ENCODE measurements at regions not wholly inside any gene's neighbourhood (a gene's known extent, or its start where the extent isn't known, plus 50 kb on each side); places are given as distances from the start of the nearest gene placed in this dataset.
"Not testable (repeated sequence)": the region's sequence is repeated elsewhere in the genome, so short reads cannot be mapped to it uniquely, and the experiment has no call there.

DNA sequence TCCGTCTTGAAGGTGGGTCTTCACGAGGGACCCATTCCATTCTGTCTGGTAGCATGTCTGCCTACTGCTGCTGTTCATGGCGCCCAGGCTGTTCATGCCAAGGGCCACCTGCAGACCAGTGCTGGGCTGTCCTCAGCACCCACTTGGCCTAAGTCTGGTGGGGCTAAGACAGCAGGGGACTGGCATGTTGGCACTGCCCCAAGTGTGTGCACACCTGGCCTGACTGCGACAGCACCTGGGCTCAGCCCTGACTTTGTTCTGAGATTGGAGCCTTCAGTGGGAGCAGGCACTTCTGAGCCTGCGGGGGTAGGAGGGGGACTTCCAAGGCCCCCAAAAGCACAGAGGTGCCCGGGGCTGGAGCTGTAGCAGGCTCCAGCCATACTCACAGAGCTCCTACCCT, 250.8 kb upstream of the EDNRB start:
- DNase-seq (ENCODE audit: insufficient read length, low spot score): no peak
- no peak for FAIRE-seq

- DNase-seq (ENCODE audit: insufficient read length, low spot score): no peak
- no peak for FAIRE-seq
Observed at GRCh38 chr13:78168981-78169380, 250.3 kb upstream of the EDNRB start.

GRCh38 chr13:78161266-78161665, 242.6 kb upstream of the EDNRB start:
- no peak for DNase-seq (ENCODE audit: insufficient read length, low spot score)
- FAIRE-seq: no peak

- DNase-seq (ENCODE audit: insufficient read length, low spot score): peak; percentile 2
- FAIRE-seq: no peak
Observed at GRCh38 chr13:78160793-78161192, 242.2 kb upstream of the EDNRB start.

DNA sequence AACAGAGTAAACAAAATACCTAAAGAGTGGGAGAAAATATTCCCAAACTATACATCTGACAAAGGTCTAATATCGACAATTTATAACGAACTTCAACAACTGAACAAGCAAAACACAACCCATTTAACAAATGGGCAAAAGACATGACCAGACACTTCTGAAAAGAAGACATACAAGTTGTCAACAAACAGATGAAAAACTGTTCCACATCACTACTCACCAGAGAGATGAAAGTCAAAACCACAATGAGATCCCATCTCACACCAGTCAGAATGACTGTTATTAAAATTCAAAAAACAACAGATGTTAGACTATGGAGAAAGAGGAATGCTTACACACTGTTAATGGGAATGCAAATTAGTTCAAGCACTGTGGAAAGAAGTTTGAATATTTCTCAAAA, 233.8 kb upstream of the EDNRB start:
- DNase-seq (ENCODE audit: insufficient read length, low spot score): no peak
- no peak for FAIRE-seq

GRCh38 chr13:78147905-78148304, 229.3 kb upstream of the EDNRB start:
- peak; percentile 3 for DNase-seq (ENCODE audit: insufficient read length, low spot score)
- no peak for FAIRE-seq

GRCh38 chr13:78145276-78145675, 226.6 kb upstream of the EDNRB start:
- no peak for FAIRE-seq
- DNase-seq (ENCODE audit: insufficient read length, low spot score): no peak

DNA sequence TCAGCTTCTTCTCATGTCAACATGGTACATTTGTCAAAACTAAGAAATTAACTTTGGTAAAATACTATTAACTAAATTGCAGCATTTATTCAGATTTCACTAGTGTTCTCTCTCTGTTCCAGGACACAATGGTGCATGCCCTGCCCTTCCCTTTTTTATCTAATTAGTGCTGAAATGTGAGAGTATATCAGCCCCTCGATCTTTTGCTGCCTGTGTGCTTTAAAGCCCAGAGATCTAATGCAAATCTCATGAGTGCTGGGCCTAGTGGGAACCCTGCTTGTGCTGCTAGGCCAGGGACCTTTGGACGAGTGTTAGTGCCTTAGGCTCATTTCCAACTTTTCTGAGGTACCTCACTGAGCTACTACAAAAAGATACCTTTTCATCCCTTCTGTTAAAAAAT, 221.1 kb upstream of the EDNRB start:
- DNase-seq (ENCODE audit: insufficient read length, low spot score) (no peak), FAIRE-seq (no peak)

DNA sequence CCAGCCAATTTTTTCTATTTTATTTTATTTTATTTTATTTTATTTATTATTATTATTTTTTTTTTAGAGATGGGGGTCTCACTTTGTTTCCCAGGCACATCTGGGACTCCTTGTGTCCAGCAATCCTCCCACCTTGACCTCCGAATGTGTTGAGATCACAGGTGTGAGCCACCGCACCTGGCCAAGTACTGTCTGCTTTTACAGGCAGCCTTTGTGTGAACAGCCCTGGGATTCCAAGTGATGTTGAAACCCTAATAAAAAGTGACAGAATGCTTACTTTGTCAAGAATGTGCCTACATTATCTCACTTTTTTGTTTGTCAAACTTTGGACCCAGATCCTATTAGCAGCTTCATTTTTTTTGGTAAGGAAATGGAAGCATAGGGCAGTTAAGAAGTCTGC, 220.1 kb upstream of the EDNRB start:
- no peak for FAIRE-seq
- DNase-seq (ENCODE audit: insufficient read length, low spot score): no peak

GRCh38 chr13:78137404-78138142, 218.9 kb upstream of the EDNRB start:
- peak; percentile 30 for DNase-seq (ENCODE audit: insufficient read length, low spot score)
- no peak for FAIRE-seq

- no peak for DNase-seq (ENCODE audit: insufficient read length, low spot score)
- FAIRE-seq: no peak
Observed at GRCh38 chr13:78136966-78137365, 218.3 kb upstream of the EDNRB start.

DNA sequence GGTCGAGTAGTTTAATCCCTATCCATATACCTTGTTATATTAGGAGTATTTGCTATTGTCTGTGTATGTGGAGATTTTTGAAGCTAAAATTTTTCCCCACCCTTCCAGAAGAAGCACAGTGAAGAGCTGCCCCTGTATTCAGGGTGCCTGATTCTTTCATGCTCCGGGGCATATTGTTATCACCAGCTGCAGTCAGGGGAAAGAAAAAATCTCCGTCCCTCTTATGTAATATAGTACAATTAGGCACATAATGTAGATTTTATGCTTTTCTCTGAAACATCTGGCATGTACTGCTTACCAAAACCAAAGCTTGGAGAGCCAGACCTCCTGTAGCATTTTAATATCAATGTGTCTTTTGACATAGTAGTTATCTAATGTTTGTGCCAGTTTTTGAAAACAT, 214.9 kb upstream of the EDNRB start:
- DNase-seq (ENCODE audit: insufficient read length, low spot score) (no peak), FAIRE-seq (no peak)

DNA sequence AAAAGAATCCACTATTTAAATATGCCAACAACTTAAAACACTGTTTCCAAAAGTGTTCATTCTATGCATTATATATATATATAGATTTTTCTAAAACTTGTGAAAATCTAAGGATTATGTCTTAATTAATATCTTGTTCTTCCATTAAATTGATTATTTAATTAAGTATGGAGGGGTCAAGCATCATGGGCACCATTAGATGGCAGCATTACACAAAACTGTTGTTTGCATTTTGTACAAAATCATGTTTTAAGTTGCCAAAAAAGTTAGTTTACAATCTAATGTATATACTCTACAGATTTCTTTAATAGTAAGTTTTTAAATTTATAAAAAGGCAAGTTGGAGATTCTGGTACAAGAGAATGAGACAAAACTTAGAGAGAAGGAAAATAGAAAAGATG, 213.2 kb upstream of the EDNRB start:
- DNase-seq (ENCODE audit: insufficient read length, low spot score) (no peak), FAIRE-seq (no peak)

DNA sequence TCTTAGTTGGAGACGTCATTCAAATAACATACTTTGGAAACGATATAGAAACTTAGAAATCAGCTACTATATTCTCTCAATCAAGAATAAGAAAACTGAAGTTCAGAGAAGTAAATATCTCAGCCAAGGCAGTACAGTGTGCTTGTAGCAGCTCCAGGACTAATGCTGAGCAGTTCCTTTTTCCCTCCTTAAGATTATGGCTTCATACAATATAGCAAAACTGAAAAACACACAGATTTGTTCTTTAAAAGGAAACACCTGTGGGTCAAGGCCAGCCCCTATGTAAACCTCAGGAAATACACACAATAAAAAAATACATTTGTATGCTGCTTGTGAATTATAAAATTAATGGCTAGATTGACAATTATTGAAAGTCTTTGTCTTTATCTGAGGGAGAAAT, 212.7 kb upstream of the EDNRB start:
- FAIRE-seq (no peak), DNase-seq (ENCODE audit: insufficient read length, low spot score) (no peak)

- FAIRE-seq (no peak), DNase-seq (ENCODE audit: insufficient read length, low spot score) (no peak)
Observed at GRCh38 chr13:78129823-78130222, 211.2 kb upstream of the EDNRB start.

DNA sequence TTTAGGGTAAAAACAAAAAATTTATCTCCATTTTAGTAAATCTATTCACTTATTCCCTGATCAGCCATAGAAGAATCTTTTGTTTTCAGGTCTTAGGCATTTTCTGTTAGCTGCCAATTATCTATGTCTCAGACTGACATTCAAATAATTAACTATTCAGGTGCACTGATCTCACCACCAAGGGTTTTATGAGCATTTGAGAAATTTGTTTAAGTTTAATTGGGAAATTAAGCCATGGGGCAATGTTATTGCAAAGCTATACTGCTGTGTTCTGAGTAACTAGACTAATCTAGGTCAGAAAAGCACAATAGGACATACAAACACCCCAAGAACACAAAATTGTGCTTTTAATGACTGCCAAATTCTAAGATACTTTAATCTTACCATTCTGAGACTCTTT, 210.7 kb upstream of the EDNRB start:
- no peak for DNase-seq (ENCODE audit: insufficient read length, low spot score)
- no peak for FAIRE-seq

DNA sequence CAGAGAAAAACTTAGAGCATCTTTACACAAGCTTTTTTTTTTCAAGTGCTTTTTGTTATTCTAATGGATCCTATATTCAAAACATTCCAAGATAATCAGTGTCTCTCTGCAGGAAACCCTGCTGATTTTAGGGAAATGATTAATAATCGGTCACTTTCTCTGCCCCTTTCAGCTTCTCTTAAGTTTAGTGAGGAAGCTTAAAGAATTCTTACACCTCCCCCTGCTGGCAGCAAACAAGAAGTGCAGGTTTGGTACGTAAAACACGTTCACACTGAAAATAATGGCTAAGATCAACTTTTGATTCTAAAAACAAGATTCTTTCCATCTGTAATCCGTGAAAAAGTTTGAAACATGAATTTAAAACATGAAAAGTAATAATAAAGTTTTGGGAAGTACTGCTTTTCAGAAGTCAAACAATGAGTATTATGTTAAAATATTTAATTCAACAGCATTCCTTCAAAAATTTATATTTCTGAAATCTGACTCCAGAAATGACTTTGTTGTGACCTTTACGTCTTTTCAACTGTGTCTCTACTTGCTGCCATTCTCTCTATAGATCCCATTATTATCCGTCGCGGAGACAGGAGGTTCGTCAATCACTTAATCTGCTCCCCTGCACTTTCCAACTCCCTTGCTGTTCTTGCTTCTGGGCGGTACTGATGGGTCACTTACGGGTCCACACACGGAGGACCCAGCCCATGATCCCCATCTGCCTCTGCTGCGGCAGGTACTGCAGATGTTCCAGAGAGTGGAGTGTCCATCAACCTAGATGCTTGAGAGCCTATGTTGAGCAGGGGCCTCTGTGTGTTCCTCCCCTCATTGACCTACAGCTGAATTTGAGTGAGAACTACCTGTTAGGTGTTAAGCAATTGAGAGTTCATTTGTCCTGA, 203.1 kb upstream of the EDNRB start:
- FAIRE-seq: no peak

DNA sequence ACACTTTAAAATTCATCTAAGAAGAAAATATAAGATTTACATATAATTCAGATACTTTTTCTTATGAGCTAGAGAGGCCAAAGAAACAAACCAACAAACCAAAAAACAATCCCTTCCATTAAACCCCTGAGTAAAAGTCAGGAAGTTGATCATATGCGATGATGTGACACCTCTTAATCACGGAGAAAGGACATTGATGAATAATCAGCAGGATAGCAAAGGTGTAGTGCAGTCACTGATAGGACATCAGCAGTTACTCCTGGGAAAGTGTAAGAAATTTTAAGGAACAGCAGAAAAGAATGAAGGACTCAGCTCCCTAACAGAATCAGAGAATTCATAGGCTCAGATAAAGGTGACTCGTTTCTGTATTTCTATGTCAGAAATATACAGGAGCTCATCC, 202.4 kb upstream of the EDNRB start:
- DNase-seq (ENCODE audit: insufficient read length, low spot score) (no peak), FAIRE-seq (no peak)

More for the DNA sequence above, 203.1 kb upstream of the EDNRB start:
- peak; percentile 5 for DNase-seq (ENCODE audit: insufficient read length, low spot score)

DNA sequence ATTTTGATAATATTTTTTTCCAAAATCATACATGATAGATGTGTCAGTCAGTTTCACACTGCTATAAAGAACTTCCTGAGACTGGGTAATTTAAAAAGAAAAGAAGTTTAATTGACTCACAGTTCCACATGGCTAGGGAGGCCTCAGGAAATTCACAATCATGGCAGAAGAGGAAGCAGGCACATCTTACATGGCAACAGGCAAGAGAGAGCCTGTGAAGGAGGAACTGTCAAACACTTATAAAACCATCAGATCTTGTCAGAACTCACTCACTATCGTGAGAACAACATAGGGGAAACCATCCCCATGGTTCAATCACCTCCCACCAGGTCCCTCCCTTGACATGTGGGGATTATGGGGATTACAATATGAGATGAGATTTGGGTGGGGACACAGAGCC, 201.5 kb upstream of the EDNRB start:
- not testable (repeated sequence) for FAIRE-seq; DNase-seq (ENCODE audit: insufficient read length, low spot score)

GRCh38 chr13:78117070-78117469, 198.4 kb upstream of the EDNRB start:
- not testable (repeated sequence) for FAIRE-seq

GRCh38 chr13:78105656-78106055, 187.0 kb upstream of the EDNRB start:
- no peak for FAIRE-seq
- DNase-seq (ENCODE audit: insufficient read length, low spot score): no peak

More at GRCh38 chr13:78117070-78117469, 198.4 kb upstream of the EDNRB start:
- not testable (repeated sequence) for DNase-seq (ENCODE audit: insufficient read length, low spot score)

DNA sequence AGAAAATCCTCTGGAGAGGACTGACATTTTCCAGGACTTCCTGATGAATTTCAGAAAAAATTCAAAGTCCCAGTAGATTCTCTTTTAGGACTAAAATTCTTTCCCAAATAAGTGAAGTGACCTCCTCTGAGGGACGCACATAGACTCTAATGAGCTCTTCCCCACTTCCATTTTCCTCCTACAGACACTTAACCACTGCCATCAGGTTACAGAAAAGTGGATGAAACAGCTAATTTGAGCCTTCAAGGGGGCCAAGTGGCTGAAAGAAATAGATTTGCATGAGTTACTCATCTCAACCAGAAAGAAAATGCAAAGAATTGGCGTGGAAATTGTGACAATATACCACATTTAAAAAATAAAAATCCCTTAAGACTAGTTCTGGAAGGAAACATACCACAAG, 185.3 kb upstream of the EDNRB start:
- no peak for DNase-seq (ENCODE audit: insufficient read length, low spot score)
- no peak for FAIRE-seq

Measured in HTR-8/SVneo (cell line).